ENCODE measurements at regions not wholly inside any gene's neighbourhood (a gene's known extent, or its start where the extent isn't known, plus 50 kb on each side); places are given as distances from the start of the nearest gene placed in this dataset.

GRCh38 chr2:101574622-101575021 lies 99.7 kb upstream of the RFX8 start:
- TF ChIP-seq POLR2A (IDR thresholded peaks at IDR 0.05) (no peak), CTCF (IDR thresholded peaks at IDR 0.05) (no peak)
